HCT116 (cell line): ENCODE measurements at regions not wholly inside any gene's neighbourhood (a gene's known extent, or its start where the extent isn't known, plus 50 kb on each side); places are given as distances from the start of the nearest gene placed in this dataset.

ENCODE experiments used
- ATF3 ChIP-seq: IDR thresholded peaks from 2 replicates; pipeline ENCODE4 v1.6.1; 2012
- CEBPB ChIP-seq: IDR thresholded peaks from 2 replicates; pipeline ENCODE4 v1.6.1; 2012; ENCODE audit warnings: low read depth
- ELF1 ChIP-seq: IDR thresholded peaks from 2 replicates; pipeline ENCODE4 v1.6.1; 2012; ENCODE audit warnings: low read depth, borderline replicate concordance
- EZH2 ChIP-seq: fragments of 200-600 bp; sonication (generic); IDR thresholded peaks from 2 replicates; pipeline ENCODE4 v1.6.1; 2017; ENCODE audit warnings: antibody characterized with exemption, mixed run types
- EZH2phosphoT487 ChIP-seq: fragments of 200-600 bp; IDR thresholded peaks from 2 replicates; pipeline ENCODE4 v1.6.1; 2018; ENCODE audit warnings: antibody characterized with exemption, borderline replicate concordance
- JUND ChIP-seq: IDR thresholded peaks from 2 replicates; pipeline ENCODE4 v1.6.1; 2012
- MAX ChIP-seq: IDR thresholded peaks from 2 replicates; pipeline ENCODE4 v1.6.1; 2012
- POLR2A ChIP-seq: IDR thresholded peaks from 2 replicates; pipeline ENCODE4 v1.7.0; 2011; ENCODE audit warnings: borderline replicate concordance; ENCODE audit not compliant: insufficient read depth, insufficient read length; ENCODE audit errors: extremely low read depth
- POLR2AphosphoS5 ChIP-seq: IDR thresholded peaks from 2 replicates; pipeline ENCODE4 v1.6.1; 2011; ENCODE audit warnings: mild to moderate bottlenecking, low read depth, low read length, moderate library complexity
- REST ChIP-seq: IDR thresholded peaks from 2 replicates; pipeline ENCODE4 v1.6.1; 2012; ENCODE audit warnings: low read depth
- SRF ChIP-seq: IDR thresholded peaks from 2 replicates; pipeline ENCODE4 v1.6.1; 2012; ENCODE audit warnings: low read depth
- ZFX ChIP-seq: fragments of 450-650 bp; IDR thresholded peaks from 2 replicates; pipeline ENCODE4 v1.6.1; 2017
- ZNF274 ChIP-seq: fragments of 200-500 bp; sonication (Bioruptor generic); IDR thresholded peaks from 2 replicates; pipeline ENCODE4 v1.6.1; 2014; ENCODE audit warnings: mild to moderate bottlenecking, low read depth, low read length, inconsistent platforms
- TF ChIP-seq, protein P1 (sequence below), 3 experiments: fragments of 200-600 bp in 1 of 3; sonication (generic) in 1 of 3; IDR thresholded peaks in 2 of 3; conservative IDR thresholded peaks in 1 of 3; 2 replicates each; pipeline ENCODE4 v1.5.1; 2012 to 2017; ENCODE audit warnings: low read depth in 2 of 3, low read length in 2 of 3, antibody characterized with exemption in 1 of 3, borderline replicate concordance in 1 of 3, control low read depth in 1 of 3, mild to moderate bottlenecking in 1 of 3, mixed read lengths in 1 of 3, mixed run types in 1 of 3, moderate library complexity in 1 of 3; ENCODE audit not compliant: insufficient read depth in 1 of 3

GRCh38 chr13:50220938-50221337, 205.7 kb downstream of the KCNRG start:
- TF ChIP-seq POLR2AphosphoS5 (no peak), POLR2A (no peak), REST (no peak), ZNF274 (no peak), JUND (no peak), EZH2phosphoT487 (no peak), EZH2 (no peak), CEBPB (no peak), MAX (no peak), SRF (no peak), ATF3 (no peak), ELF1 (no peak), ZFX (no peak)
- TF ChIP-seq, protein P1, sequence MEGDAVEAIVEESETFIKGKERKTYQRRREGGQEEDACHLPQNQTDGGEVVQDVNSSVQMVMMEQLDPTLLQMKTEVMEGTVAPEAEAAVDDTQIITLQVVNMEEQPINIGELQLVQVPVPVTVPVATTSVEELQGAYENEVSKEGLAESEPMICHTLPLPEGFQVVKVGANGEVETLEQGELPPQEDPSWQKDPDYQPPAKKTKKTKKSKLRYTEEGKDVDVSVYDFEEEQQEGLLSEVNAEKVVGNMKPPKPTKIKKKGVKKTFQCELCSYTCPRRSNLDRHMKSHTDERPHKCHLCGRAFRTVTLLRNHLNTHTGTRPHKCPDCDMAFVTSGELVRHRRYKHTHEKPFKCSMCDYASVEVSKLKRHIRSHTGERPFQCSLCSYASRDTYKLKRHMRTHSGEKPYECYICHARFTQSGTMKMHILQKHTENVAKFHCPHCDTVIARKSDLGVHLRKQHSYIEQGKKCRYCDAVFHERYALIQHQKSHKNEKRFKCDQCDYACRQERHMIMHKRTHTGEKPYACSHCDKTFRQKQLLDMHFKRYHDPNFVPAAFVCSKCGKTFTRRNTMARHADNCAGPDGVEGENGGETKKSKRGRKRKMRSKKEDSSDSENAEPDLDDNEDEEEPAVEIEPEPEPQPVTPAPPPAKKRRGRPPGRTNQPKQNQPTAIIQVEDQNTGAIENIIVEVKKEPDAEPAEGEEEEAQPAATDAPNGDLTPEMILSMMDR (IDR thresholded peaks at IDR 0.05 in 2 of 3, conservative IDR thresholded peaks at IDR 0.05 in 1 of 3; ENCODE audit: borderline replicate concordance in 1 of 3, insufficient read depth in 1 of 3, low read depth in 2 of 3, low read length in 2 of 3), result no peak
